Common myeloid progenitor, CD34-positive (primary cell): ENCODE measurements at regions not wholly inside any gene's neighbourhood (a gene's known extent, or its start where the extent isn't known, plus 50 kb on each side); places are given as distances from the start of the nearest gene placed in this dataset.
A peak's percentile ranks its signal among the peaks of the same experiment; 100 is the strongest.
"Not testable (repeated sequence)": the region's sequence is repeated elsewhere in the genome, so short reads cannot be mapped to it uniquely, and the experiment has no call there.

Source experiments
- CTCF ChIA-PET: fragments of 350-600 bp; sonication (Branson Sonifier 250); formaldehyde crosslinking; loops from one replicate; lab custom pipeline; 2021; ENCODE audit warnings: antibody characterized with exemption; lab: Charles Lee
- POLR2A ChIA-PET: fragments of 350-600 bp; sonication (Branson Sonifier 250); formaldehyde crosslinking; loops from one replicate; lab custom pipeline; 2021; ENCODE audit warnings: antibody characterized with exemption; lab: Charles Lee
- DNase-seq, 3 donors: peaks; one replicate each; pipeline versions ENCODE4 v3.0.0 to v3.0.0-alpha.2; 2013
- H3K27ac ChIP-seq, 2 experiments: 1 replicate in 1 of 2; 2 replicates in 1 of 2; pipeline ENCODE4 v1.7.0; 2013; ENCODE audit warnings: inconsistent platforms in 2 of 2, low read length in 2 of 2, mild to moderate bottlenecking in 2 of 2, low read depth in 1 of 2, moderate library complexity in 1 of 2; ENCODE audit not compliant: severe bottlenecking in 2 of 2, insufficient read depth in 1 of 2, poor library complexity in 1 of 2
- H3K27me3 ChIP-seq, 5 experiments: replicated peaks in 2 of 5; 1 replicate in 3 of 5; 2 replicates in 2 of 5; pipeline versions ENCODE4 v1.6.1 to v1.7.0; 2013; ENCODE audit warnings: low read length in 4 of 5, mild to moderate bottlenecking in 2 of 5, moderate library complexity in 2 of 5, inconsistent platforms in 1 of 5; ENCODE audit not compliant: insufficient read depth in 5 of 5, control insufficient read depth in 4 of 5
- H3K36me3 ChIP-seq, 4 experiments: 1 replicate in 2 of 4; 2 replicates in 2 of 4; pipeline versions ENCODE4 v1.6.1 to v1.7.0; 2013; ENCODE audit warnings: low read length in 3 of 4, control low read depth in 1 of 4, mild to moderate bottlenecking in 1 of 4; ENCODE audit not compliant: control insufficient read depth in 4 of 4, insufficient read depth in 4 of 4
- H3K4me1 ChIP-seq, 4 experiments: 1 replicate in 3 of 4; 2 replicates in 1 of 4; pipeline versions ENCODE4 v1.6.1 to v1.7.1; 2013; ENCODE audit warnings: low read length in 3 of 4, mild to moderate bottlenecking in 3 of 4, control low read depth in 1 of 4, inconsistent platforms in 1 of 4, moderate library complexity in 1 of 4; ENCODE audit not compliant: control insufficient read depth in 4 of 4, insufficient read depth in 4 of 4; ENCODE audit errors: control extremely low read depth in 1 of 4
- H3K4me3 ChIP-seq, 7 experiments: 1 replicate in 4 of 7; 2 replicates in 3 of 7; pipeline versions ENCODE4 v1.5.1 to v1.7.0; 2013; ENCODE audit warnings: mild to moderate bottlenecking in 7 of 7, low read length in 6 of 7, moderate library complexity in 6 of 7, inconsistent platforms in 2 of 7, low read depth in 2 of 7, control low read depth in 1 of 7; ENCODE audit not compliant: insufficient read depth in 4 of 7, control insufficient read depth in 1 of 7; ENCODE audit errors: extremely low read depth in 1 of 7
- H3K9me3 ChIP-seq, 5 experiments: 1 replicate in 4 of 5; 2 replicates in 1 of 5; pipeline versions ENCODE4 v1.6.1 to v1.7.1; 2013; ENCODE audit warnings: low read length in 4 of 5, mild to moderate bottlenecking in 2 of 5, inconsistent platforms in 1 of 5, low read depth in 1 of 5, moderate library complexity in 1 of 5; ENCODE audit not compliant: control insufficient read depth in 4 of 5, insufficient read depth in 2 of 5; ENCODE audit errors: control extremely low read depth in 1 of 5
- WGBS: methylation state at CpG from one replicate; pipeline ENCODE4 v1.1.5; 2013; ENCODE audit not compliant: insufficient coverage; 5-methylcytosine and 5-hydroxymethylcytosine counted together

- H3K9me3 ChIP-seq, H3K27me3 ChIP-seq, H3K4me3 ChIP-seq, H3K36me3 ChIP-seq, H3K27ac ChIP-seq, CTCF ChIA-PET, POLR2A ChIA-PET, H3K4me1 ChIP-seq: not testable (repeated sequence)
- peak in 1 of 3 donors; percentile 9 for DNase-seq
- 75% methylated on average over 3 of the region's 5 CpGs for WGBS
Measured at GRCh38 chr21:10270211-10270610, 251.2 kb upstream of the TPTE start.

DNA sequence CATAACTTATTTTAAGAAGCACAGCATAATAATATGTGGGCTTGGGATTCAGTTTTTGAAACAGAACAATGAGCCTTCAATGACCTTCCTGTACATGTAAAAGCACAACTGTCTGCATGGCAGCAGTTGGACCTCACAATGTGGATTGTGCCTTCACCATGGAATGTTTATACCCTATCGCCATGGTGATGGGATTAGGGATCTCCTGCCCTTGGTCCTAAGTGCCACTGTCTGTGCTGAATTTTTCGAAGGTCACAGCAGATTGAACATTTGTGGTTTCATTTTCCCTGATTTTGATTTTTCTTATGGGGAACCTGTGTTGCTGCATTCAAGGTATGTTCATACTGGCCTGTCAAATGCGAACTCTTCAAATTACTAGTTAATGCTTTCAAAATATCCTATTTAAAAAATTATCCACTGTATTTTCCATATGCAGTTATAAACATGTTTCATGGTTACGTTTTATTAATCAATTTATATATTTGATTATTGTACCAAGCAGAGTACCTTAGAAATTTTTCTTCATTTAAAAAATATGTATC is 249.6 kb upstream of the TPTE start:
- 77% methylated on average over 2 of the region's 4 CpGs for WGBS
- not testable (repeated sequence) for DNase-seq, H3K4me1 ChIP-seq

DNA sequence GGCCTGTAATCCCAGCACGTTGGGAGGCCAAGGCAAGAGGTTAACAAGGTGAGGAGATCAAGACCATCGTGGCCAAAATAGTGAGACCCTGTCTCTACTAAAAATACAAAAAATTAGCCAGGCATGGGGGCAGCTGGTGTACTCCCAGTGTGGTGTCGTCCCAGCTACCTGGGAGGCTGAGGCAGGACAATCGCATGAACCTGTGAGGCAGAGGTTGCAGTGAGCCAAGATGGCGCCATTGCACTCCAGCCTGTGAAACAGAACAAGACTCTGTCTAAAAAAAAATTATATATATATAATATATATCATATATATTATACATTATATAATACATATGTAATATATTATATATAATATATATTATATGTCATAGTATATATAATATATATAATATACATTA is 249.2 kb upstream of the TPTE start:
- 64% methylated on average over 3 of the region's 5 CpGs for WGBS
- no peak overlapping the region for H3K27ac ChIP-seq
- no peak for DNase-seq
- ChIA-PET CTCF (no interaction called here), POLR2A (no interaction called here)
- H3K9me3 ChIP-seq = peaks cover 0 to 7% (median 2%) of the 10 kb centered on the region in 5 experiments
- H3K4me1 ChIP-seq = no peaks in the 10 kb centered on the region
- H3K36me3 ChIP-seq = no peaks in the 10 kb centered on the region
- no peaks in the 10 kb centered on the region for H3K27me3 ChIP-seq
- H3K4me3 ChIP-seq = no peak overlapping the region

More for the DNA sequence above, 249.6 kb upstream of the TPTE start:
- H3K27ac ChIP-seq, POLR2A ChIA-PET, CTCF ChIA-PET, H3K9me3 ChIP-seq, H3K27me3 ChIP-seq, H3K4me3 ChIP-seq, H3K36me3 ChIP-seq: not testable (repeated sequence)

GRCh38 chr21:10273196-10273595 is 248.2 kb upstream of the TPTE start:
- Histone ChIP-seq H3K36me3 (no peaks in the 10 kb centered on the region), H3K4me3 (no peak overlapping the region), H3K9me3 (peaks cover 0 to 7% (median 2%) of the 10 kb centered on the region in 5 experiments), H3K4me1 (no peaks in the 10 kb centered on the region), H3K27me3 (no peaks in the 10 kb centered on the region), H3K27ac (no peak overlapping the region)
- DNase-seq = no peak
- ChIA-PET POLR2A (no interaction called here), CTCF (no interaction called here)
- no CpG with 5 or more reads among the region's 2 CpGs for WGBS

DNA sequence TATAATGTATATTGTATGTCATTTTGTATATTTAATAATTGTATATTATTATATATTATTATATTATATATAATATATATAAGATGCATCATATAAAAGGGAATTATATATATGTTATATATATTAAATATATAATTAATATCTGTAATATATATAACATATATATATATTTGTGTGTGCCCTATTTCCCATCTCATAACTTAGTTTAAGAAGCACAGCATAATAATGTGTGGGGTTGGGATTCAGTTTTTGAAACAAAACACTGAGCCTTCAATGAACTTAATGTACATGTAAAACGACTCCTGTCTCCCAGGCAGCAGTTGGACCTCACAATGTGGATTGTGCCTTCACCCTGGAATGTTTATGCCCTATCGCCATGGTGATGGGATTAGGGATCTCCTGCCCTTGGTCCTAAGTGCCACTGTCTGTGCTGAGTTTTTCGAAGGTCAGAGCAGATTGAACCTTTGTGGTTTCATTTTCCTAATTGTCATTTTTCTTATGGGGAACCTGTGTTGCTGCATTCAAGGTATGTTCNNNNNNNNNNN is 247.5 kb upstream of the TPTE start:
- H3K9me3 ChIP-seq, CTCF ChIA-PET, H3K27ac ChIP-seq, H3K4me3 ChIP-seq, DNase-seq, H3K4me1 ChIP-seq, H3K27me3 ChIP-seq, POLR2A ChIA-PET, H3K36me3 ChIP-seq: not testable (repeated sequence)
- WGBS = 68% methylated on average over 3 of the region's 3 CpGs
